ENCODE measurements at regions not wholly inside any gene's neighbourhood (a gene's known extent, or its start where the extent isn't known, plus 50 kb on each side); places are given as distances from the start of the nearest gene placed in this dataset.
"Not testable (repeated sequence)": the region's sequence is repeated elsewhere in the genome, so short reads cannot be mapped to it uniquely, and the experiment has no call there.

GRCh38 chr6:114928731-114929130 is 585.9 kb upstream of the HS3ST5 start:
- H3K56ac ChIP-seq (replicated peaks; ENCODE audit: insufficient read length, low read depth, low read length); H2AK5ac ChIP-seq (ENCODE audit: low read depth, low read length); H4K8ac ChIP-seq (ENCODE audit: extremely low read depth, insufficient read depth, low read length); H3K23me2 ChIP-seq (ENCODE audit: low read depth, low read length); H3K4me3 ChIP-seq (ENCODE audit: extremely low read depth in 1 of 4, insufficient read depth in 2 of 4, low read depth in 3 of 4, low read length in 4 of 4); H3K4ac ChIP-seq (replicated peaks; ENCODE audit: insufficient read length, low read depth, low read length); H3K14ac ChIP-seq (ENCODE audit: insufficient read length); H4K5ac ChIP-seq (ENCODE audit: insufficient read length, low read depth, low read length); POLR2A ChIA-PET (ENCODE audit: partially characterized antibody); H3K4me1 ChIP-seq (replicated peaks in 1 of 4; ENCODE audit: control insufficient read depth in 3 of 4, insufficient read depth in 4 of 4, low read length in 3 of 4); H3K9ac ChIP-seq (replicated peaks in 1 of 4; ENCODE audit: extremely low read depth in 1 of 4, low read depth in 3 of 4, low read length in 3 of 4); H3K79me1 ChIP-seq (ENCODE audit: low read depth, low read length); H3K9me3 ChIP-seq (ENCODE audit: insufficient read depth in 2 of 2, low read depth in 1 of 2, low read length in 1 of 2); DNase-seq (ENCODE audit: low read depth in 1 of 2, low spot score in 2 of 2); H2BK12ac ChIP-seq (ENCODE audit: low read depth, low read length); H2AFZ ChIP-seq (ENCODE audit: low read length); H2BK5ac ChIP-seq (ENCODE audit: low read depth, low read length); H4K20me1 ChIP-seq (replicated peaks in 1 of 2; ENCODE audit: control insufficient read depth in 1 of 2, insufficient read depth in 2 of 2, low read length in 2 of 2); H4K91ac ChIP-seq (replicated peaks; ENCODE audit: insufficient read length, low read length); FAIRE-seq; H3K23ac ChIP-seq (ENCODE audit: insufficient read length); H3K4me2 ChIP-seq (ENCODE audit: insufficient read depth in 1 of 2, low read depth in 2 of 2, low read length in 2 of 2); H3K27ac ChIP-seq (ENCODE audit: low read depth, low read length); H2BK15ac ChIP-seq (ENCODE audit: low read length); H3K27me3 ChIP-seq (replicated peaks in 1 of 4; ENCODE audit: control insufficient read depth in 3 of 4, extremely low read depth in 1 of 4, insufficient read depth in 3 of 4, low read length in 3 of 4); H2BK20ac ChIP-seq (ENCODE audit: low read length); H2BK120ac ChIP-seq (replicated peaks; ENCODE audit: low read depth, low read length); CTCF ChIA-PET (ENCODE audit: partially characterized antibody); H3K36me3 ChIP-seq (ENCODE audit: control insufficient read depth in 2 of 4, insufficient read depth in 4 of 4, low read length in 3 of 4); H3K18ac ChIP-seq (ENCODE audit: extremely low read depth, low read length); H3K79me2 ChIP-seq (ENCODE audit: control insufficient read depth in 1 of 2, insufficient read depth in 2 of 2, low read length in 2 of 2): not testable (repeated sequence)
- 93% methylated on average over 7 of the region's 8 CpGs; no CpG with 5 or more reads in 1 of the 2 experiments for whole genome bisulfite sequencing, 2 experiments (ENCODE audit: extremely low coverage in 1 of 2, insufficient coverage in 1 of 2, insufficient read length in 1 of 2, insufficient replicate concordance in 2 of 2, low coverage in 1 of 2, low lambda C conversion rate in 2 of 2, missing lambda C conversion rate in 1 of 2)
